C4-2B (cell line): ENCODE measurements at regions not wholly inside any gene's neighbourhood (a gene's known extent, or its start where the extent isn't known, plus 50 kb on each side); places are given as distances from the start of the nearest gene placed in this dataset.

Experiments
- ZFX ChIP-seq: fragments of 450-650 bp; IDR thresholded peaks from 2 replicates; pipeline ENCODE4 v1.6.1; 2017
- TF ChIP-seq, protein P1 (sequence below): fragments of 450-650 bp; conservative IDR thresholded peaks from 2 replicates; pipeline ENCODE4 v1.5.1; 2017; ENCODE audit warnings: mild to moderate bottlenecking

DNA sequence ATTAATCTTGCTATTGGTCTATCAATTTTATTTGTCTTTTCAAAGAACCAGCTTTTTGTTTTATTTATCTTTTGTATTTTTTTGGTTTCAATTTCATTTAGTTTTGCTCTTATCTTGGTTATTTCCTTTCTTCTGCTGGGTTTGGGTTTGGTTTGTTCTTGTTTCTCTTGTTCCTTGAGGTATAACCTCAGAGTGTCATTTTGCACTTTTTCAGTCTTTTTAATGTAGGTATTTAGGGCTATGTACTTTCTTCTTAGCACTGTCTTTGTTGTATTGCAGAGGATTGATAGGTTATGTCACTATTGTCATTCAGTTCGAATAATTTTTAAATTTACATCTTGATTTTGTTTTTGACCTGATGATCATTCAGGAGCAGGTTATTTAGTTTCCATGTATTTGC lies 92.7 kb upstream of the DCD start:
- TF ChIP-seq, protein P1, sequence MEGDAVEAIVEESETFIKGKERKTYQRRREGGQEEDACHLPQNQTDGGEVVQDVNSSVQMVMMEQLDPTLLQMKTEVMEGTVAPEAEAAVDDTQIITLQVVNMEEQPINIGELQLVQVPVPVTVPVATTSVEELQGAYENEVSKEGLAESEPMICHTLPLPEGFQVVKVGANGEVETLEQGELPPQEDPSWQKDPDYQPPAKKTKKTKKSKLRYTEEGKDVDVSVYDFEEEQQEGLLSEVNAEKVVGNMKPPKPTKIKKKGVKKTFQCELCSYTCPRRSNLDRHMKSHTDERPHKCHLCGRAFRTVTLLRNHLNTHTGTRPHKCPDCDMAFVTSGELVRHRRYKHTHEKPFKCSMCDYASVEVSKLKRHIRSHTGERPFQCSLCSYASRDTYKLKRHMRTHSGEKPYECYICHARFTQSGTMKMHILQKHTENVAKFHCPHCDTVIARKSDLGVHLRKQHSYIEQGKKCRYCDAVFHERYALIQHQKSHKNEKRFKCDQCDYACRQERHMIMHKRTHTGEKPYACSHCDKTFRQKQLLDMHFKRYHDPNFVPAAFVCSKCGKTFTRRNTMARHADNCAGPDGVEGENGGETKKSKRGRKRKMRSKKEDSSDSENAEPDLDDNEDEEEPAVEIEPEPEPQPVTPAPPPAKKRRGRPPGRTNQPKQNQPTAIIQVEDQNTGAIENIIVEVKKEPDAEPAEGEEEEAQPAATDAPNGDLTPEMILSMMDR, result no peak
- TF ChIP-seq ZFX, result no peak
